PC-3 (cell line): ENCODE measurements at regions not wholly inside any gene's neighbourhood (a gene's known extent, or its start where the extent isn't known, plus 50 kb on each side); places are given as distances from the start of the nearest gene placed in this dataset.

Experiments used
- ATAC-seq: fragments of 200-7000 bp; cut with Tn5 transposase; 2 replicates; pipeline ENCODE4 v1.9.1; 2020; ENCODE audit warnings: mild to moderate bottlenecking, moderate library complexity
- BruUV-seq: library from RNA; stranded (reverse); fragments of 400-500 nt; replicated peaks from 2 replicates; lab custom pipeline; 2021; lab: Mats Ljungman, UMichigan
- CTCF ChIA-PET: fragments of 300-600 bp; sonication (Branson Sonifier 250); formaldehyde crosslinking; loops from one replicate; lab custom pipeline; 2022; ENCODE audit warnings: antibody characterized with exemption; lab: Charles Lee
- POLR2A ChIA-PET: fragments of 300-600 bp; sonication (Branson Sonifier 250); formaldehyde crosslinking; loops from one replicate; lab custom pipeline; 2022; ENCODE audit warnings: antibody characterized with exemption; ENCODE audit not compliant: unreplicated experiment; lab: Charles Lee
- DNase-seq: peaks from one replicate; pipeline ENCODE4 v3.0.0-alpha.2; 2015
- H2AFZ ChIP-seq: fragments of 300-600 bp; sonication (generic); 2 replicates; pipeline ENCODE4 v1.6.0; 2016; ENCODE audit warnings: antibody characterized with exemption, low read length
- H3F3A ChIP-seq: fragments of 300-600 bp; sonication (generic); one replicate; pipeline ENCODE4 v1.6.0; 2017; ENCODE audit warnings: antibody characterized with exemption, low read length, control low read depth, mild to moderate bottlenecking; ENCODE audit not compliant: unreplicated experiment
- H3K27ac ChIP-seq: fragments of 300-600 bp; sonication (generic); 2 replicates; pipeline ENCODE4 v1.5.1; 2016; ENCODE audit warnings: mild to moderate bottlenecking, low read length
- H3K27me3 ChIP-seq: fragments of 300-600 bp; sonication (generic); 2 replicates; pipeline ENCODE4 v1.6.1; 2016; ENCODE audit warnings: low read length, mixed read lengths
- H3K36me3 ChIP-seq: fragments of 300-600 bp; sonication (generic); 2 replicates; pipeline ENCODE4 v1.6.1; 2016; ENCODE audit warnings: low read depth, mixed run types, low read length, mixed read lengths
- H3K4me1 ChIP-seq: fragments of 300-600 bp; sonication (generic); 2 replicates; pipeline ENCODE4 v1.5.1; 2016; ENCODE audit warnings: low read length; ENCODE audit not compliant: insufficient read depth
- H3K4me2 ChIP-seq: fragments of 300-600 bp; sonication (generic); 2 replicates; pipeline ENCODE4 v1.6.0; 2016; ENCODE audit warnings: low read length
- H3K4me3 ChIP-seq: fragments of 300-600 bp; sonication (generic); 2 replicates; pipeline ENCODE4 v1.5.1; 2016; ENCODE audit warnings: mild to moderate bottlenecking, low read length, mixed read lengths
- H3K79me2 ChIP-seq: fragments of 300-600 bp; sonication (generic); 2 replicates; pipeline ENCODE4 v1.6.1; 2017; ENCODE audit warnings: low read length, mixed read lengths
- H3K9ac ChIP-seq: fragments of 300-600 bp; sonication (generic); 2 replicates; pipeline ENCODE4 v1.6.0; 2016; ENCODE audit warnings: mild to moderate bottlenecking, low read length
- H3K9me2 ChIP-seq: fragments of 300-600 bp; sonication (generic); replicated peaks from 2 replicates; pipeline ENCODE4 v1.6.1; 2016; ENCODE audit warnings: mixed run types, low read length, mixed read lengths
- H3K9me3 ChIP-seq: fragments of 300-600 bp; sonication (generic); 2 replicates; pipeline ENCODE4 v1.6.1; 2016; ENCODE audit warnings: low read length, mixed read lengths
- H4K20me1 ChIP-seq: fragments of 300-600 bp; sonication (generic); 2 replicates; pipeline ENCODE4 v1.6.1; 2016; ENCODE audit warnings: low read length, mixed read lengths
- CTCF ChIP-seq: fragments of 300-600 bp; sonication (generic); conservative IDR thresholded peaks from 2 replicates; pipeline ENCODE4 v1.5.1; 2017; ENCODE audit warnings: antibody characterized with exemption, low read depth, mild to moderate bottlenecking, low read length
- EZH2 ChIP-seq: fragments of 300-600 bp; sonication (generic); IDR thresholded peaks from one replicate; pipeline ENCODE4 v1.6.1; 2017; ENCODE audit warnings: antibody characterized with exemption, mild to moderate bottlenecking, low read length; ENCODE audit not compliant: unreplicated experiment
- EZH2phosphoT487 ChIP-seq: fragments of 300-600 bp; sonication (generic); IDR thresholded peaks from 2 replicates; pipeline ENCODE4 v1.6.1; 2018; ENCODE audit warnings: mild to moderate bottlenecking, antibody characterized with exemption, low read length, borderline replicate concordance
- intact Hi-C: fragments of 100-400 bp; cut with micrococcal nuclease; formaldehyde crosslinking; loops from 2 replicates; pipeline ENCODE4 v1.9.0; 2023

GRCh38 chr9:81382281-81382680 lies 307.1 kb downstream of the TLE1 start:
- H3K9me3 ChIP-seq = no peaks in the 10 kb centered on the region
- H3K9me2 ChIP-seq = no peaks in the 10 kb centered on the region
- H3K36me3 ChIP-seq = no peaks in the 10 kb centered on the region
- H4K20me1 ChIP-seq = no peaks in the 10 kb centered on the region
- no peak for TF ChIP-seq CTCF
- no peak for TF ChIP-seq EZH2phosphoT487
- no peak for TF ChIP-seq EZH2
- H3F3A ChIP-seq = no peaks in the 10 kb centered on the region
- no TSS peak for BruUV-seq
- H3K27ac ChIP-seq = no peak overlapping the region
- ATAC-seq = no peak
- intact Hi-C loops = no loop called here
- H3K4me2 ChIP-seq = no peak overlapping the region
- no peaks in the 10 kb centered on the region for H3K27me3 ChIP-seq
- DNase-seq = no peak
- no peaks in the 10 kb centered on the region; the same call in 1 of the 2 replicates for H3K4me1 ChIP-seq
- no peak overlapping the region for H2AFZ ChIP-seq
- ChIA-PET POLR2A (no interaction called here), CTCF (no interaction called here)
- no peak overlapping the region for H3K9ac ChIP-seq
- H3K79me2 ChIP-seq = no peaks in the 10 kb centered on the region
- H3K4me3 ChIP-seq = no peak overlapping the region

GRCh38 chr9:81381694-81382093 lies 307.7 kb downstream of the TLE1 start:
- no TSS peak for BruUV-seq
- no peak for ATAC-seq
- POLR2A ChIA-PET = no interaction called here

More at GRCh38 chr9:81381694-81382093, 307.7 kb downstream of the TLE1 start:
- no peaks in the 10 kb centered on the region for H3K9me2 ChIP-seq
- no peak overlapping the region for H2AFZ ChIP-seq
- no peaks in the 10 kb centered on the region for H3K9me3 ChIP-seq
- no peaks in the 10 kb centered on the region for H3F3A ChIP-seq
- no peak overlapping the region for H3K4me2 ChIP-seq
- CTCF ChIA-PET = no interaction called here
- no peak for TF ChIP-seq EZH2
- TF ChIP-seq CTCF = no peak
- TF ChIP-seq EZH2phosphoT487 = no peak
- no peaks in the 10 kb centered on the region; the same call in 1 of the 2 replicates for H3K4me1 ChIP-seq
- H3K36me3 ChIP-seq = no peaks in the 10 kb centered on the region
- no peaks in the 10 kb centered on the region for H3K27me3 ChIP-seq
- H3K9ac ChIP-seq = no peak overlapping the region
- no peaks in the 10 kb centered on the region for H3K79me2 ChIP-seq
- no peak overlapping the region for H3K4me3 ChIP-seq
- intact Hi-C loops = no loop called here
- H3K27ac ChIP-seq = no peak overlapping the region
- DNase-seq = no peak
- H4K20me1 ChIP-seq = no peaks in the 10 kb centered on the region
